ENCODE measurements at regions not wholly inside any gene's neighbourhood (a gene's known extent, or its start where the extent isn't known, plus 50 kb on each side); places are given as distances from the start of the nearest gene placed in this dataset.

DNA sequence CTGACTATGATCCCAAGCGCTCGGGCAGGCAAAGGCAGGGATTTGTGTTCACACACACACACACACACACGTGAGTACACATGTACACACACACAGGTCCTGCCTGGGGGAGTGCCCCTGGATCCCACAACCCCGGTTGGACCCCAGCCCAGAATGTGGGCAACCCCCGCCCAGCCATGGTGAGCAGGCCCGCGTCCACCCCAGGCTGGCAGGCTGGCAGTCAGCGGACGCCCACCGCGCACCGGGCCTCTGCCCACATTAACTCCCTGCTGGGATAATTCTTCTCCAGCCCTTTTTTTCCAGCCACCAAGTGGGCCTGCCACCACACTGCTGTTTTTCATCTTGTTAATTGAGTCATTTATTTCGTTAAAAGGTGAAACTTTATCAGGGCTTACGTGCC, 256.2 kb downstream of the BCL11B start:
- BruUV-seq (replicated peaks), result no TSS peak
- ChIA-PET CTCF (no interaction called here), POLR2A (no interaction called here)
- Histone ChIP-seq H3K4me1 (ENCODE audit: control insufficient read depth, extremely low read depth, insufficient read depth, low read length) (no peaks in the 10 kb centered on the region), H3K27ac (ENCODE audit: insufficient read depth, low read depth, low read length) (no peak overlapping the region), H2AFZ (ENCODE audit: low read depth, low read length) (no peak overlapping the region), H3K79me2 (ENCODE audit: control insufficient read depth, insufficient read depth, low read length) (no peaks in the 10 kb centered on the region), H4K20me1 (replicated peaks; ENCODE audit: control insufficient read depth, extremely low read depth, insufficient read depth, low read length) (no peaks in the 10 kb centered on the region), H3K4me2 (ENCODE audit: insufficient read depth, low read length) (no peak overlapping the region), H3K9me1 (replicated peaks; ENCODE audit: control insufficient read depth, extremely low read depth, insufficient read depth, low read length) (no peaks in the 10 kb centered on the region), H3K27me3 (ENCODE audit: control insufficient read depth in 2 of 2, insufficient read depth in 2 of 2, low read length in 2 of 2) (no peaks in the 10 kb centered on the region), H3K9me3 (replicated peaks; ENCODE audit: control insufficient read depth, insufficient read depth, low read length) (peaks cover 8% of the 10 kb centered on the region), H3K9ac (replicated peaks; ENCODE audit: extremely low read depth, insufficient read depth, low read length) (no peak overlapping the region), H3K4me3 (replicated peaks in 1 of 3; ENCODE audit: insufficient read depth in 1 of 3, low read depth in 1 of 3, low read length in 3 of 3) (no peak overlapping the region), H3K36me3 (ENCODE audit: control insufficient read depth in 2 of 2, extremely low read depth in 1 of 2, insufficient read depth in 2 of 2, low read length in 2 of 2) (no peaks in the 10 kb centered on the region)
- FAIRE-seq, result no peak
- intact Hi-C loops (cut with micrococcal nuclease) (no loop called here), dilution Hi-C loops (cut with MboI; ENCODE audit: extremely low pct_ligation_motif_present, low sequenced_read_pairs) (no loop called here)
- no peak for DNase-seq (ENCODE audit: low read depth, low spot score)
- TF ChIP-seq JUN (IDR thresholded peaks at IDR 0.05; ENCODE audit: borderline replicate concordance, insufficient read depth, insufficient read length, low read depth) (no peak), POLR2AphosphoS5 (IDR thresholded peaks at IDR 0.05; ENCODE audit: insufficient read depth, low read depth, low read length) (no peak), GATA2 (IDR thresholded peaks at IDR 0.05; ENCODE audit: insufficient read depth, insufficient read length, low read depth, low read length) (no peak), EZH2 (IDR thresholded peaks at IDR 0.05; ENCODE audit: borderline replicate concordance, low read depth, low read length, severe bottlenecking) (no peak), POLR2A (IDR thresholded peaks at IDR 0.05; ENCODE audit: low read depth, low read length) (no peak), FOS (IDR thresholded peaks at IDR 0.05; ENCODE audit: borderline replicate concordance, insufficient read depth, low read length) (no peak), MYC (IDR thresholded peaks at IDR 0.05; ENCODE audit: low read depth, low read length) (no peak)
- TF ChIP-seq, protein P1, sequence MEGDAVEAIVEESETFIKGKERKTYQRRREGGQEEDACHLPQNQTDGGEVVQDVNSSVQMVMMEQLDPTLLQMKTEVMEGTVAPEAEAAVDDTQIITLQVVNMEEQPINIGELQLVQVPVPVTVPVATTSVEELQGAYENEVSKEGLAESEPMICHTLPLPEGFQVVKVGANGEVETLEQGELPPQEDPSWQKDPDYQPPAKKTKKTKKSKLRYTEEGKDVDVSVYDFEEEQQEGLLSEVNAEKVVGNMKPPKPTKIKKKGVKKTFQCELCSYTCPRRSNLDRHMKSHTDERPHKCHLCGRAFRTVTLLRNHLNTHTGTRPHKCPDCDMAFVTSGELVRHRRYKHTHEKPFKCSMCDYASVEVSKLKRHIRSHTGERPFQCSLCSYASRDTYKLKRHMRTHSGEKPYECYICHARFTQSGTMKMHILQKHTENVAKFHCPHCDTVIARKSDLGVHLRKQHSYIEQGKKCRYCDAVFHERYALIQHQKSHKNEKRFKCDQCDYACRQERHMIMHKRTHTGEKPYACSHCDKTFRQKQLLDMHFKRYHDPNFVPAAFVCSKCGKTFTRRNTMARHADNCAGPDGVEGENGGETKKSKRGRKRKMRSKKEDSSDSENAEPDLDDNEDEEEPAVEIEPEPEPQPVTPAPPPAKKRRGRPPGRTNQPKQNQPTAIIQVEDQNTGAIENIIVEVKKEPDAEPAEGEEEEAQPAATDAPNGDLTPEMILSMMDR (IDR thresholded peaks at IDR 0.05; ENCODE audit: extremely low read depth in 1 of 2, insufficient read depth in 1 of 2, low read depth in 1 of 2, low read length in 2 of 2), result no peak
- TF ChIP-seq, protein P2, sequence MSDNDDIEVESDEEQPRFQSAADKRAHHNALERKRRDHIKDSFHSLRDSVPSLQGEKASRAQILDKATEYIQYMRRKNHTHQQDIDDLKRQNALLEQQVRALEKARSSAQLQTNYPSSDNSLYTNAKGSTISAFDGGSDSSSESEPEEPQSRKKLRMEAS (IDR thresholded peaks at IDR 0.05; ENCODE audit: insufficient read depth, insufficient read length), result no peak
